Mucosa of rectum (tissue), 2 donors: ENCODE measurements at regions not wholly inside any gene's neighbourhood (a gene's known extent, or its start where the extent isn't known, plus 50 kb on each side); places are given as distances from the start of the nearest gene placed in this dataset.

Experiments used
- H3K27ac ChIP-seq, 2 donors: one replicate each; pipeline ENCODE4 v1.7.0; 2013; ENCODE audit warnings: inconsistent platforms in 2 of 2, low read depth in 2 of 2, low read length in 2 of 2
- H3K27me3 ChIP-seq, 2 donors: one replicate each; pipeline ENCODE4 v1.7.0; 2013; ENCODE audit warnings: low read length in 2 of 2; ENCODE audit not compliant: control insufficient read depth in 2 of 2, insufficient read depth in 2 of 2
- H3K36me3 ChIP-seq, 2 donors: one replicate each; pipeline ENCODE4 v1.7.0; 2013; ENCODE audit warnings: low read length in 2 of 2; ENCODE audit not compliant: control insufficient read depth in 2 of 2, insufficient read depth in 2 of 2
- H3K4me1 ChIP-seq, 2 donors: one replicate each; pipeline ENCODE4 v1.7.0; 2013; ENCODE audit warnings: low read length in 2 of 2, mild to moderate bottlenecking in 1 of 2; ENCODE audit not compliant: control insufficient read depth in 2 of 2, insufficient read depth in 2 of 2
- H3K4me3 ChIP-seq, 2 donors: one replicate each; pipeline ENCODE4 v1.7.0; 2013; ENCODE audit warnings: low read length in 2 of 2
- H3K9ac ChIP-seq, 2 donors: one replicate each; pipeline ENCODE4 v1.7.0; 2013; ENCODE audit warnings: low read length in 2 of 2, low read depth in 1 of 2, mild to moderate bottlenecking in 1 of 2
- H3K9me3 ChIP-seq, 2 donors: one replicate each; pipeline ENCODE4 v1.7.0; 2013; ENCODE audit warnings: low read length in 2 of 2; ENCODE audit not compliant: control insufficient read depth in 2 of 2
- donor health status: healthy.
- donor health status: Normal muscosa, but diverticular disease.

DNA sequence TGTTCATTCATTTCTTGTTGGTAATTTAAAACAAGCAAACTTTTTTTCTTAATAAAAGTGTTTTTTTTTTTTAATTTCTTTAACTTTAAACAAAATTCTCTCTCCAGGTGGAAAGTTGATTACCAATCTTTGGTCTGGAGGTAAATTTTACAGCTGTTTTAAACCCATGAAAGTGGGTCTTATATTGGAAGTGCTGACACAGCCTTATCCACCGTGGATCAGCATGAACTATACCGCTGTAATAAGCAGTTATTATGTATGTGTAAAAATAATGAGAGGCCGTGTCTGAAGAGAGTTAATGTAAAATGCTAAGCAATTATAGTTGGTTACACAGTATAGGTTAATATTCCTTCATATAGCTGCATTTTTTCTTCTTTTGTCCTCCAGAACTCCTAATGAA, 378.1 kb upstream of the ATP5MC3 start:
- Histone ChIP-seq H3K27me3 (no peaks in the 10 kb centered on the region), H3K36me3 (no peaks in the 10 kb centered on the region), H3K9ac (no peak overlapping the region), H3K4me1 (no peaks in the 10 kb centered on the region), H3K9me3 (no peaks in the 10 kb centered on the region), H3K4me3 (no peak overlapping the region), H3K27ac (no peak overlapping the region)

DNA sequence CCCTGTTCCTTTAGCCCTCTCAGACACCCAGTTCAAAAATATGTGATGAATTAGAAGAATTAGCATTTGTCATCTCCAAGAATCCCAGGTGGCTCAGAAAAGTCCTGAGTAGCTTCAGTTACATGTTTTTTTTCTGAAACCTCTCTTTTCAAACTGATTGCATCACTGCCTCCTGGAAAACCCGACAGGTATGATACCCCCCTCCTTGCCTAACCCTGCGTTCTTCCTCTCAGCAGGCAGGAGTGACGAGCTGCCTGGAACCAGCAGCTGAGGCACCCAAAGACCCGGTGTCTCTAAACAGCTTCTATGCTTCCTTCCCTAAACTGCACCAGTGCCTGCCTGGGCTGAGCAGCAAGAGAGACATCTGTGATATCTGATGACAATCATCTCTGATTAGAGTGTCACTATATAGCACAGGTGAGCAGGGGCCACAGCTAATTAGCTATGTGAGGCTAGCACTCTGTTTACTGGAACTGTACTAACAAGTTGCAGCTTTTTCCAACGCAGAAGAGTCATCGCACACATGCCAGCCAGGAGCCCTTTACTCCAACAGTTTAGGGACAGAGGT, 376.4 kb upstream of the ATP5MC3 start:
- H3K27ac ChIP-seq: no peak overlapping the region
- H3K9me3 ChIP-seq: no peaks in the 10 kb centered on the region
- H3K36me3 ChIP-seq: no peaks in the 10 kb centered on the region
- H3K9ac ChIP-seq: no peak overlapping the region
- no peaks in the 10 kb centered on the region for H3K27me3 ChIP-seq
- no peak overlapping the region for H3K4me3 ChIP-seq
- no peaks in the 10 kb centered on the region for H3K4me1 ChIP-seq

DNA sequence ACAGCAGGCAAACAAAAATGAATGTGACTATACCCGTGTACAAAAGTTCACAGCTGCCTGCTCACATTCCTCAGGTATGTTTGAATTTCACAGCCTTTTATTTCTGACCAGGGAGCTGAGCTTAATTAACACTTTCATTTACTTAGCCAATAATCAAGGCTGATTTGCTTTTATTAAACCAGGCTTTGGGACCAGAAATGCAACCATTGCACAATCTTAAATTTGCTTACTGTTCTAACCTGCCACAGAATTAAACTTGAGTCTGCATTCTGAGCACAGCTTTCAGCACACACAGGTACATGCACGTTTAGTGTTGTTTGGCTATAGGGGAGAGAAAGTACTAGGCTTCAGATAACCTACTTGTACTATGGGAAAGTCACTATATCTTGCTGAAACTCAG, 372.4 kb upstream of the ATP5MC3 start:
- H3K4me3 ChIP-seq: no peak overlapping the region
- H3K9me3 ChIP-seq: no peaks in the 10 kb centered on the region
- no peaks in the 10 kb centered on the region for H3K36me3 ChIP-seq
- H3K4me1 ChIP-seq: no peaks in the 10 kb centered on the region
- no peak overlapping the region for H3K27ac ChIP-seq
- H3K9ac ChIP-seq: no peak overlapping the region
- no peaks in the 10 kb centered on the region for H3K27me3 ChIP-seq

DNA sequence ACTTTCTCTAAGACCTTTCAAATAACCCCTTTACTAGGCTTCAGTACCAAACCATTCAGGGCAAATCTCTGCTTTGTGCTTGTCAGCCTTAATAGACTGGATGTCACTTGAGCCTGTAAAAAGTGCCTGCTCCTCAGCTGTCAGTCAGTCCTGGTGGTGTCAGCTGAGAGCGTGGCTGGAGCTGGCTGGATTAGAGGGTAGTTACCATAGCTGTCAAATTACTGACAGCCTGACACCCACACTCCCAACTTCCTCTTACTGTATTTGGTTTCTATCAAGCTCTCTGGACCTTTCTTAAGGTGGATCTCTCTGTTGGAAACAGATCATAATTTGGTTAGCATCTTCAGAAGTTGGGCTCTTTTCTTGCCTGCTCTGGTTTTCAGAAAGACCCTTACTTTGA, 371.4 kb upstream of the ATP5MC3 start:
- no peaks in the 10 kb centered on the region for H3K36me3 ChIP-seq
- H3K9me3 ChIP-seq: no peaks in the 10 kb centered on the region
- H3K9ac ChIP-seq: no peak overlapping the region
- H3K27me3 ChIP-seq: no peaks in the 10 kb centered on the region
- no peak overlapping the region for H3K27ac ChIP-seq
- H3K4me1 ChIP-seq: no peaks in the 10 kb centered on the region
- no peak overlapping the region for H3K4me3 ChIP-seq

DNA sequence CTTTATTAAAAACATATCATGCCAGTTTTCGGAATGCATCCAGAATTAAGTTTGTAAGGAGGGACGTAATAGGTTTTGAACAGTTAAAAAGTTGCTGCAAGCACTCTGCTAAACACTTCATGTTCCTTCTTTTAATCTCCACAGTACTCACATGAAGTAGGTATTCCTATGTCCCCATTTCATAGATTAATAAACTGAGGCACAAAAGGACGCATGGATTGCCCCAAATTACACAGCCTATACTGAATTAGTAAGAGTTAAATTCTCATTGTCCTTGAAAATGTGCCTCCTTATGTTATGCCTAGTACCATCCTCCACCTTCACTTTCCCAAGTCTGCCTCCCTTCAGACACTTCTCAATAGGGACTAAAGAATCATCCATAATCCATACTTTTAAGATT, 358.9 kb upstream of the ATP5MC3 start:
- Histone ChIP-seq H3K36me3 (no peaks in the 10 kb centered on the region), H3K27ac (no peak overlapping the region), H3K4me3 (no peak overlapping the region), H3K9ac (no peak overlapping the region), H3K27me3 (no peaks in the 10 kb centered on the region), H3K9me3 (no peaks in the 10 kb centered on the region), H3K4me1 (no peaks in the 10 kb centered on the region)

DNA sequence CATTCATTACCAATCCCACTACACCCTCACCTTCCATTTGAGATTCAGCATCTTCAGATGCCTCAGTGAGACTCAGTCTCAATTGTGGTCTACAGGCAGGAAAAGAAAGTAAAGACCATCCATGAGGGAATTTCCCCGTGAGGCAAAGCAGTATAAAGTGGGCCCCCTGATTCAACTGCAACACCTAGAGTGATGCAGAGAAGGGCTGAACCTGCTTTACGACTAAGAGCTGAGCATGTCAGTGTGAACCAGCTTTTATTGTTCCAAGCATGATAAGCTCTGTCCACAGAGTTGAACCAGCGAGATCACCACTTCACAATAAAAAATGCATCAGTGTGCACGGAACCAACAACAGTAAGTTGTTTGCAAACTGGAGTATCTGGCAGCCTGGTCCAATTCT, 357.6 kb upstream of the ATP5MC3 start:
- Histone ChIP-seq H3K4me1 (no peaks in the 10 kb centered on the region), H3K9ac (no peak overlapping the region), H3K27me3 (no peaks in the 10 kb centered on the region), H3K27ac (no peak overlapping the region), H3K36me3 (no peaks in the 10 kb centered on the region), H3K4me3 (no peak overlapping the region), H3K9me3 (no peaks in the 10 kb centered on the region)

DNA sequence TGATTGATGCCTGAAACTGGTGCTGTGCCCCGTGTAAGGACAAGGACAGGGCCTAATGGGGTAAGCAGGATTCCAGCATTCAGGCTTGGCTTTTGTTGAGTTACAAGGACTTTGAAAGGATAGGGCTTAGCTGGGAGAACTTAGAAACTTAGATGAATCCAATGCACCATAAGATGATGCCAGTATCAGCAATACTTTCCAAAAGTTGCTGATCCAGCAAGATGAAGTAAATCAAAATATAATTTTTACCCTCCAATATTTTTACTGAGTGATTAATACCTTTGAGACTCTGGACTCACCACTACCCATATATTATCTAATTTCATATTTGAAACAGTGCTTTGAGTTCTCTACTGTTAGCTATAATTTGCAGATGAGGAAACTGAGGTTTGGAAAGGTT, 354.5 kb upstream of the ATP5MC3 start:
- no peak overlapping the region for H3K27ac ChIP-seq
- H3K9ac ChIP-seq: no peak overlapping the region

DNA sequence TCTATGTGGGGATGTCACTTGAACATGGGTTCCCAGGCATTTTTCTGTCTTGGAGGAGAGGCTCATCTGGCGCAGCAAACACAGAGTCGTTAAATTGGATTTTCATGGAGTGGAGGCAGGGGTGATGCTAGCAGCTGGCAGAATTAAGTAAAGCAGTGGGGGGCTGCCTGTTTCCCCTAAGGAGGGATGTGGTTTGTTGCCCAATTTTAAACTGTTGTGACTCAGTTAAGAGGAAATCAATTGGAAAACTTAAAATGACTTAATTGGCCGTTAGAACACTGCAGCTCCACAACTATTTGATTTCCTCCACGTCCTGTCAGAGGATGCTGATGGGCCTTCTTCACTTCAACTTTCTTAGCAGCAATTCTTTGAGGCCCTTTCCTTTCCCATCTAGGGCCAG, 354.1 kb upstream of the ATP5MC3 start:
- no peak overlapping the region for H3K27ac ChIP-seq
- no peaks in the 10 kb centered on the region for H3K27me3 ChIP-seq
- H3K9me3 ChIP-seq: no peaks in the 10 kb centered on the region
- no peaks in the 10 kb centered on the region for H3K4me1 ChIP-seq
- no peak overlapping the region for H3K4me3 ChIP-seq
- no peak overlapping the region for H3K9ac ChIP-seq
- no peaks in the 10 kb centered on the region for H3K36me3 ChIP-seq

More for the DNA sequence above, 354.5 kb upstream of the ATP5MC3 start:
- Histone ChIP-seq H3K4me1 (no peaks in the 10 kb centered on the region), H3K36me3 (no peaks in the 10 kb centered on the region), H3K9me3 (no peaks in the 10 kb centered on the region), H3K4me3 (no peak overlapping the region), H3K27me3 (no peaks in the 10 kb centered on the region)

DNA sequence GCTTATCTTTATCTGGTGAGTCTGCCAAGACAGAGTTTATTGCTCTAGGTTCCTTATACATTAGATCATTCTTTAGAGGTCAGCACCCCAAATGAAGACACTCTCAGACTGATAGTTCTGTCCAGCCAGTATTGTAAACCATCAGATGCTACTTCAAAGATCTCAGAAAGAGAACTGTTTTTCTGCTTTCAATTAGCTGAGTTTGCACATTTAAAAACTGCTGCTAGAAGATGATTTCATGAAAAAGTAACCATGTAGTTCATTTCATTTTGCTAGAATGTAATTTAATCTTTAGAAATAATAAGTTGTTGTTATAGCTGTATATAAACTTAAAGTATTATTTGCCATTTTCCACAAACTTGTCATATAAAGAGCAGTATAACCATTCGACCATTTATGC, 344.5 kb upstream of the ATP5MC3 start:
- Histone ChIP-seq H3K4me1 (no peaks in the 10 kb centered on the region), H3K9ac (no peak overlapping the region), H3K36me3 (no peaks in the 10 kb centered on the region), H3K4me3 (no peak overlapping the region), H3K9me3 (no peaks in the 10 kb centered on the region), H3K27ac (no peak overlapping the region), H3K27me3 (no peaks in the 10 kb centered on the region)

DNA sequence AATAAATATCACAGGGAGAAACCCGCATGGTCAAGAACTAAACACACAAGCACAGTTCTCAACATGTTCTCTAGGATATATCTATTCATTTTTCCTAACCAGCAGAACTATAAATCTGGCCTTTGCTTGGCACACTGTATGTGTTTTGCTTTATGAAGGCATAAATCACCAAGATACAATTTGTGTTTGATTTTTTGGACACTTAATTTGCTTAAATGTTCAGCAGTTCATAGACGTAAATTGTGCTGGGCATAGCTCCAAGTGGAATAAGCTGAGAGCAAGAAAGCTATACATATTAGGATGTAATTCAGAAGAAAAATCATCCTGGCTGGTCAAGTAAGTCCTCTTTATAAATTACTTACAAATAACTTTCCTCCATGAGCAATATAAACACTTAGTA, 341.5 kb upstream of the ATP5MC3 start:
- Histone ChIP-seq H3K4me1 (no peaks in the 10 kb centered on the region), H3K9me3 (no peaks in the 10 kb centered on the region), H3K36me3 (no peaks in the 10 kb centered on the region), H3K9ac (no peak overlapping the region), H3K27me3 (no peaks in the 10 kb centered on the region), H3K27ac (no peak overlapping the region), H3K4me3 (no peak overlapping the region)

DNA sequence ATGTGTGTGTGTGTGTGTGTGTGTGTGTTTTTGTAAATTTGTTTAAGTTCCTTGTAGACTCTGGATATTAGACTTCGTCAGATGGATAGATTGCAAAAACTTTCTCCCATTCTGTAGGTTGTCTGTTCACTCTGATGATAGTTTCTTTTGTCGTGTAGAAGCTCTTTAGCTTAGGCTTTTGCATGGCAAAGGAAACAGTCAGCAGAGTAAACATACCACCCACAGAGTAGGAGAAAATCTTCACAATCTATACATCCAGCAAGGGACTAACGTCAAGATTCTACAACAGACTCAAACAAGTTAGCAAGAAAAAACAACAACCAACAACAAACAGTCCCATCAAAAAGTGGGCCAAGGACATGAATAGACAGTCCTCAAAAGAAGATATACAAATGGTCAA, 336.7 kb upstream of the ATP5MC3 start:
- H3K27me3 ChIP-seq: no peaks in the 10 kb centered on the region
- no peak overlapping the region for H3K27ac ChIP-seq
- no peak overlapping the region for H3K4me3 ChIP-seq
- no peak overlapping the region for H3K9ac ChIP-seq
- H3K36me3 ChIP-seq: no peaks in the 10 kb centered on the region
- no peaks in the 10 kb centered on the region for H3K9me3 ChIP-seq
- no peaks in the 10 kb centered on the region for H3K4me1 ChIP-seq
